HG02759 (cell line): ENCODE measurements at regions not wholly inside any gene's neighbourhood (a gene's known extent, or its start where the extent isn't known, plus 50 kb on each side); places are given as distances from the start of the nearest gene placed in this dataset.

Experiments used
- ATAC-seq: cut with Tn5 transposase; IDR thresholded peaks from one replicate; pipeline ENCODE4 v1.9.1; 2021; ENCODE audit warnings: mild to moderate bottlenecking, moderate library complexity; ENCODE audit not compliant: unreplicated experiment

- ATAC-seq, result no peak
These were observed 314.3 kb upstream of the RASGRP1 start for GRCh38 chr15:38878926-38879325.

- ATAC-seq, result no peak
These were observed 315.4 kb upstream of the RASGRP1 start for GRCh38 chr15:38879909-38880471.

GRCh38 chr15:38882221-38882620, 317.6 kb upstream of the RASGRP1 start:
- no peak for ATAC-seq

GRCh38 chr15:38883987-38884386, 319.4 kb upstream of the RASGRP1 start:
- no peak for ATAC-seq

GRCh38 chr15:38885001-38885400, 320.4 kb upstream of the RASGRP1 start:
- ATAC-seq, result no peak

GRCh38 chr15:38885471-38885952, 320.9 kb upstream of the RASGRP1 start:
- ATAC-seq, result no peak

- ATAC-seq, result no peak
These were observed 321.9 kb upstream of the RASGRP1 start for GRCh38 chr15:38886315-38887163.

- no peak for ATAC-seq
These were observed 324.1 kb upstream of the RASGRP1 start for GRCh38 chr15:38888701-38889221.

- ATAC-seq, result no peak
These were observed 325.6 kb upstream of the RASGRP1 start for GRCh38 chr15:38890194-38890593.

GRCh38 chr15:38893925-38894242, 329.3 kb upstream of the RASGRP1 start:
- no peak for ATAC-seq

GRCh38 chr15:38894243-38894948, 329.8 kb upstream of the RASGRP1 start:
- ATAC-seq, result no peak

- ATAC-seq, result no peak
These were observed 331.0 kb upstream of the RASGRP1 start for GRCh38 chr15:38895326-38896255.

- ATAC-seq, result no peak
These were observed 332.0 kb upstream of the RASGRP1 start for GRCh38 chr15:38896647-38897046.

- ATAC-seq, result no peak
These were observed 332.9 kb upstream of the RASGRP1 start for GRCh38 chr15:38897551-38897950.

GRCh38 chr15:38898236-38898635, 333.6 kb upstream of the RASGRP1 start:
- ATAC-seq, result no peak

GRCh38 chr15:38899300-38899699, 334.7 kb upstream of the RASGRP1 start:
- no peak for ATAC-seq

GRCh38 chr15:38904298-38904697, 339.7 kb upstream of the RASGRP1 start:
- no peak for ATAC-seq

GRCh38 chr15:38905632-38906031, 341.0 kb upstream of the RASGRP1 start:
- no peak for ATAC-seq

- no peak for ATAC-seq
These were observed 356.4 kb upstream of the RASGRP1 start for GRCh38 chr15:38920966-38921365.

- ATAC-seq, result no peak
These were observed 356.9 kb upstream of the RASGRP1 start for GRCh38 chr15:38921471-38921870.

- no peak for ATAC-seq
These were observed 363.8 kb upstream of the RASGRP1 start for GRCh38 chr15:38928431-38928830.
